RWPE2 (cell line): ENCODE measurements at regions not wholly inside any gene's neighbourhood (a gene's known extent, or its start where the extent isn't known, plus 50 kb on each side); places are given as distances from the start of the nearest gene placed in this dataset.

Experiments used
- ATAC-seq: fragments of 200-7000 bp; cut with Tn5 transposase; 3 replicates; pipeline ENCODE4 v1.9.1; 2021; ENCODE audit warnings: low read depth
- DNase-seq: peaks from one replicate; pipeline ENCODE4 v3.0.0-alpha.2; 2020; ENCODE audit warnings: low spot score
- H3K27ac ChIP-seq: fragments of 450-650 bp; 2 replicates; pipeline ENCODE4 v1.5.1; 2017; ENCODE audit warnings: mild to moderate bottlenecking; ENCODE audit not compliant: poor library complexity, severe bottlenecking
- H3K27me3 ChIP-seq: fragments of 250-450 bp; sonication (Bioruptor Pico); 2 replicates; pipeline ENCODE4 v1.5.1; 2021; ENCODE audit warnings: mild to moderate bottlenecking, moderate library complexity; ENCODE audit not compliant: insufficient read depth, poor library complexity, severe bottlenecking
- H3K36me3 ChIP-seq: fragments of 250-450 bp; sonication (Bioruptor Pico); 2 replicates; pipeline ENCODE4 v1.5.1; 2020; ENCODE audit warnings: low read depth, mild to moderate bottlenecking, moderate library complexity
- H3K4me1 ChIP-seq: fragments of 250-450 bp; sonication (Bioruptor Pico); 2 replicates; pipeline ENCODE4 v1.5.1; 2021; ENCODE audit warnings: mild to moderate bottlenecking, moderate library complexity; ENCODE audit not compliant: insufficient read depth, poor library complexity, severe bottlenecking
- H3K4me3 ChIP-seq: fragments of 250-450 bp; sonication (Bioruptor Pico); 2 replicates; pipeline ENCODE4 v1.5.1; 2021; ENCODE audit warnings: mild to moderate bottlenecking, moderate library complexity; ENCODE audit not compliant: severe bottlenecking
- H3K9me3 ChIP-seq: fragments of 250-450 bp; sonication (Bioruptor Pico); 2 replicates; pipeline ENCODE4 v1.5.1; 2021; ENCODE audit warnings: mild to moderate bottlenecking, moderate library complexity; ENCODE audit not compliant: severe bottlenecking
- CTCF ChIP-seq: fragments of 450-650 bp; IDR thresholded peaks from one replicate; pipeline ENCODE4 v1.5.1; 2017; ENCODE audit warnings: mild to moderate bottlenecking, moderate library complexity; ENCODE audit not compliant: poor library complexity, severe bottlenecking

DNA sequence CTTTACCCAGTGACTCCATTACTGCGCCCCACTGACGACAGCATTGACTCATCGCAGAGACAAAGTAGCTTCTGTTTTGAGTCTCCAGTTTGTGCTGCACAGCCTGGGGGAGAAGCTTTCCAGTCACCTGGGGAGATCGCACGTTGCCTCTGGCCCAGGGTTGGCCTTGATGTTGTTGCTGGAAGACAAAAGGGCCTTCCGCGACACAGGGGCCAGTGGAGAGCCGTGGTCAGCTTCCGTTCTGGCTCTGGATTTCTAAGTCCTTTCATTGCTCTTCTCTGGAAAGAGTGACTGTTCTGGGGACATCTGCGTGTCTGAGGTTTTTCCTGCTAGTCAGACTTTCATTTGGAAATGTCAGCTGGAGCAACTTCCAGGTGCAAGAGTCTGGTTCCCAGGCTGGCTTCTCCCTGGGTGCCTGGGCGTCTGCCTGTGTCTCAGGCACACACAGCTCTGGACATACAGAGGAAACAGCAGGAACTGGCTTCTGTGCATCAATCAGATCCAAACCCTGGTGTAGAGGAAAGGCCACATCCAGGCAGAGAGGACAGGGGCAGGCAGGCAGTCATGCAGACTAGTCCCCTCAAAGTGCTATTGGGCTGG is 257.0 kb downstream of the SIPA1L2 start:
- ATAC-seq (no peak), DNase-seq (no peak)

DNA sequence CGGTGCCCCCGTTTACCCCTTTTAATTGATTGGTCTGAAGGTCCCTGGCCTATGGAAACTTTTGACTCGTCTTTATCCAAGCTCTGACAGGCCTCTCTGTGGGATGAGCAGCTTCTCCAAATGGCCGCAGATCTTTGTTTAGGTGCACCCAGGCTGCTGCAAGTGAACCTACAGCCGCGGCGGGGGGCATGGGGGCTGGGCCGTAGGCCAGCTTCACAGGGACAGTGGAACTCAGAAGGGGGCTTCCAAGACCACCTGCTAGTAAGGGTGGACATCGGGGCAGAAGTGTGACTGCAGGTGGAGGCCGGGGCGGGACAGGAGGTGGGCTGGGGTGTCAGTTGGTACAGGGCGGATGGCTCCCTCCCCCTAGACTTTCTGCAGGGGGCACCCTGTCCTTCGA is 257.5 kb downstream of the SIPA1L2 start:
- no peaks in the 10 kb centered on the region for H3K9me3 ChIP-seq
- no peak overlapping the region for H3K27ac ChIP-seq
- H3K36me3 ChIP-seq = no peaks in the 10 kb centered on the region
- H3K27me3 ChIP-seq = no peaks in the 10 kb centered on the region
- DNase-seq (no peak), ATAC-seq (no peak)
- TF ChIP-seq CTCF = no peak
- H3K4me3 ChIP-seq = no peak overlapping the region
- peaks cover 3% of the 10 kb centered on the region for H3K4me1 ChIP-seq

More for the DNA sequence above, 257.0 kb downstream of the SIPA1L2 start:
- no peak for TF ChIP-seq CTCF
- H3K27me3 ChIP-seq = no peaks in the 10 kb centered on the region
- no peak overlapping the region for H3K4me3 ChIP-seq
- no peaks in the 10 kb centered on the region for H3K9me3 ChIP-seq
- H3K36me3 ChIP-seq = no peaks in the 10 kb centered on the region
- peaks cover 5% of the 10 kb centered on the region for H3K4me1 ChIP-seq
- H3K27ac ChIP-seq = no peak overlapping the region

DNA sequence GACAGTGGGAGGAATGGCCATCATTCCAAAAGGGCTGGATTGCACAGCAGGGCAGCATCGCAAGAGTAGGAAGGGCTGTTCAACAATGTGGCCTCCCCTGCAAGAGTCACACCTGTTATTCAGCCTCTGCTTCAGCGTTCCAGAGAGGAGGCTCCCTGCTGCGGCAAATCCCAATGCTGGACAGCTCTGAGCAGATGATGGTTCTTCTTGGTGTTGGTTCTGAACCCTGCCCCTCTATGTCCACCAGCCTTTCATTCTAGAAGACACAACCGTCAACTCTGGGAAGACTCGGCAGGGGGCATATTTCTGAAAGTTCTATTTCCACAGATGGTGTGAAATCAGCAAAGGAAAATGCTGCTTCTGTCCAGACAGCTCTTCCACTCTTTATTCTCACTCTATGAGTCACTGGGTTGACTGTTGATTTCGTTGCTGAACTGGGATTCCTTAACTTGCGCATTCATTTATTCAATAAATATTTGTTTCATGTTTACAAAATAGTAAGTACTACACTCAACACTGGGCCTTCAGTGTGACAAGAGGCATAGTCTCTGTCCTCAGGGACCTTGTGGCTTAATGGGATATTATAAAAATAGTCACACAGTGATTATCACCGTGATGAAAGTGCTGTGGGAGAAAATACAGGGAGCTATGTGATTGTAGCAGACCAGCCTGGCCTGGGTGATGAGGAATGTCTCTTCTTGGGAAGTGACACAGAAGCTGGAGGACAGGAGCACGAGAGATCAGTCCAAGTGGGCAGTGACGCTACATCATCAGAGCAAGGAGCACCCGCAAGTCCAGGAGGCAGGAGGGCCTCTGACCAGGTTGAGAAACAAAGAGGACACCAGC is 260.3 kb downstream of the SIPA1L2 start:
- Histone ChIP-seq H3K27me3 (no peaks in the 10 kb centered on the region), H3K4me3 (no peak overlapping the region), H3K27ac (no peak overlapping the region), H3K4me1 (no peaks in the 10 kb centered on the region), H3K36me3 (no peaks in the 10 kb centered on the region), H3K9me3 (no peaks in the 10 kb centered on the region)
- TF ChIP-seq CTCF = no peak
- ATAC-seq (no peak), DNase-seq (no peak)

DNA sequence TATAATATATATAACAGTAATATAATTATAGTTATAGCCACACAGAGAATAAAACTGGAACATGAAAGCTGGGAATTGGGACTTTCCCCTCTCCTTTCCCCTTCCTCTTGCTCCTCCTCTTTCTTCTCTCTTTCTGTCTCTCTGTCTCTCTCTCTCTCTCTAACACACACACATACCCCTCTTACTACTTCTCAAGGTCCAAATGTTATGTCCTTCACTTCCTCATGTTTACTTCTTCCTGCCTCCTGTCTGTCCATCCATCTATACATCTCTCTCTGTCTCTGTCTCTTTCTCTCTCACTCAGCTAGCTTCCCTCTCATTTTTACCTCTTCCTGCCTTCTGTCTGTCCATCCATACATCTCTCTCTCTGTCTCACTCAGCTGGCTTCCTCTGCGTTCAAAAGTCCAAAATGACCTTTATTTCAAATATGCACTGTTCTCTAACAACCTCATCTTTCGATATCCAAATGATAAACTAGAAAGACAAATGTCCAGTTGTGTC is 261.1 kb downstream of the SIPA1L2 start:
- Histone ChIP-seq H3K9me3 (no peaks in the 10 kb centered on the region), H3K4me1 (no peaks in the 10 kb centered on the region), H3K27ac (no peak overlapping the region), H3K27me3 (no peaks in the 10 kb centered on the region), H3K36me3 (no peaks in the 10 kb centered on the region), H3K4me3 (no peak overlapping the region)
- no peak for TF ChIP-seq CTCF
- ATAC-seq (no peak), DNase-seq (no peak)

DNA sequence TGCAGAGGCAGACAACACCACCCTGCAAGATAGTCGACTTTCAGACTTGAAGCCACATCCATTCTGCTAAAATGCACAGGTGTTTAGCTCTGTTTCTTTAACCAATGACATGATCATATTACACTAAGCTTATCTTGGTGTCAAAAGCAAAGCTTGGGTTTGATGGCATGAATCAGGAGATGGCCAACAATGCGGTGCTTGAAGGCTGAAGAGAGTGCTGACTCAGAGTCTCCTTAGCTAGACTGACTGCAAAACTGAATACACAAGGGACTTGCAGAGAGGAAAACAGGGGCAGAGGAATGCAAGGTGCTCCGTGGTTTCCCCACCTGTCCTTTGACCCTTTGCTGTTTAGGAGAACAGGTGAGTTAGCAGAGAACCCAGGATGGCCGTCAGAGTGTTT is 262.6 kb downstream of the SIPA1L2 start:
- Histone ChIP-seq H3K4me1 (no peaks in the 10 kb centered on the region), H3K27me3 (no peaks in the 10 kb centered on the region), H3K27ac (no peak overlapping the region), H3K4me3 (no peak overlapping the region), H3K9me3 (no peaks in the 10 kb centered on the region), H3K36me3 (no peaks in the 10 kb centered on the region)
- no peak for TF ChIP-seq CTCF
- ATAC-seq = no peak
- no peak for DNase-seq
